ENCODE measurements at regions not wholly inside any gene's neighbourhood (a gene's known extent, or its start where the extent isn't known, plus 50 kb on each side); places are given as distances from the start of the nearest gene placed in this dataset.

- Histone ChIP-seq H3K4me3 (no peak overlapping the region), H3K4me1 (no peaks in the 10 kb centered on the region), H3K9me3 (no peaks in the 10 kb centered on the region), H3K27me3 (no peaks in the 10 kb centered on the region), H3K36me3 (no peaks in the 10 kb centered on the region), H3K27ac (no peak overlapping the region)
- TF ChIP-seq POLR2AphosphoS5 (IDR thresholded peaks at IDR 0.05) (no peak), POLR2A (IDR thresholded peaks at IDR 0.05) (no peak), CTCF (IDR thresholded peaks at IDR 0.05) (no peak), EP300 (IDR thresholded peaks at IDR 0.05) (no peak)
- WGBS, result 75% methylated on average over 3 of the region's 3 CpGs
- DNase-seq (ENCODE audit: low spot score in 2 of 2), result no peak
Observed at GRCh38 chr18:72316497-72316896, 227.6 kb downstream of the CBLN2 start.

GRCh38 chr18:72283148-72283925 is 260.8 kb downstream of the CBLN2 start:
- Histone ChIP-seq H3K36me3 (no peaks in the 10 kb centered on the region), H3K4me1 (no peaks in the 10 kb centered on the region), H3K9me3 (no peaks in the 10 kb centered on the region), H3K27ac (no peak overlapping the region), H3K4me3 (no peak overlapping the region), H3K27me3 (no peaks in the 10 kb centered on the region)
- WGBS, result 80% methylated on average over 8 of the region's 8 CpGs
- TF ChIP-seq POLR2AphosphoS5 (IDR thresholded peaks at IDR 0.05), result no peak
- no peak for TF ChIP-seq CTCF (IDR thresholded peaks at IDR 0.05)
- no peak for TF ChIP-seq POLR2A (IDR thresholded peaks at IDR 0.05)
- no peak for TF ChIP-seq EP300 (IDR thresholded peaks at IDR 0.05)
- no peak for DNase-seq (ENCODE audit: low spot score in 2 of 2)

GRCh38 chr18:72273025-72273424 is 271.1 kb downstream of the CBLN2 start:
- DNase-seq (ENCODE audit: low spot score in 2 of 2), result no peak
- 80% methylated on average over 2 of the region's 2 CpGs for WGBS
- TF ChIP-seq EP300 (IDR thresholded peaks at IDR 0.05), result no peak

GRCh38 chr18:72261590-72261989 is 282.6 kb downstream of the CBLN2 start:
- H3K9me3 ChIP-seq, result no peaks in the 10 kb centered on the region
- DNase-seq (ENCODE audit: low spot score in 2 of 2), result no peak
- H3K36me3 ChIP-seq, result no peaks in the 10 kb centered on the region
- 56% methylated on average over 2 of the region's 2 CpGs for WGBS
- H3K4me3 ChIP-seq, result no peak overlapping the region
- H3K4me1 ChIP-seq, result no peaks in the 10 kb centered on the region
- TF ChIP-seq POLR2AphosphoS5 (IDR thresholded peaks at IDR 0.05), result no peak
- TF ChIP-seq POLR2A (IDR thresholded peaks at IDR 0.05), result no peak
- TF ChIP-seq EP300 (IDR thresholded peaks at IDR 0.05), result no peak
- TF ChIP-seq CTCF (IDR thresholded peaks at IDR 0.05), result no peak
- H3K27ac ChIP-seq, result no peak overlapping the region
- no peaks in the 10 kb centered on the region for H3K27me3 ChIP-seq

More at GRCh38 chr18:72273025-72273424, 271.1 kb downstream of the CBLN2 start:
- Histone ChIP-seq H3K36me3 (no peaks in the 10 kb centered on the region), H3K9me3 (peaks cover 15% of the 10 kb centered on the region), H3K4me1 (no peaks in the 10 kb centered on the region), H3K27me3 (no peaks in the 10 kb centered on the region), H3K4me3 (no peak overlapping the region), H3K27ac (no peak overlapping the region)

- no peak for DNase-seq (ENCODE audit: low spot score in 2 of 2)
- Histone ChIP-seq H3K27ac (no peak overlapping the region), H3K9me3 (no peaks in the 10 kb centered on the region), H3K4me3 (no peak overlapping the region), H3K4me1 (no peaks in the 10 kb centered on the region), H3K36me3 (no peaks in the 10 kb centered on the region), H3K27me3 (no peaks in the 10 kb centered on the region)
- WGBS, result 71% methylated on average over 4 of the region's 4 CpGs
- TF ChIP-seq POLR2AphosphoS5 (IDR thresholded peaks at IDR 0.05) (no peak), POLR2A (IDR thresholded peaks at IDR 0.05) (no peak), CTCF (IDR thresholded peaks at IDR 0.05) (no peak), EP300 (IDR thresholded peaks at IDR 0.05) (no peak)
Observed at GRCh38 chr18:72246076-72246475, 298.1 kb downstream of the CBLN2 start.

All from suprapubic skin (tissue), 4 donors.